CD4-positive, alpha-beta T cell treated with Interleukin-21 for 1 hour (primary cell): ENCODE measurements at regions not wholly inside any gene's neighbourhood (a gene's known extent, or its start where the extent isn't known, plus 50 kb on each side); places are given as distances from the start of the nearest gene placed in this dataset.
"Not testable (repeated sequence)": the region's sequence is repeated elsewhere in the genome, so short reads cannot be mapped to it uniquely, and the experiment has no call there.

ENCODE experiments used
- DNase-seq: peaks from one replicate; pipeline ENCODE4 v3.0.0-alpha.2; 2020

GRCh38 chr4:59630922-59631321, 1569.2 kb upstream of the ADGRL3 start:
- no peak for DNase-seq

- DNase-seq = no peak
Measured at GRCh38 chr4:59637596-59637995, 1562.5 kb upstream of the ADGRL3 start.

GRCh38 chr4:59643682-59644081, 1556.4 kb upstream of the ADGRL3 start:
- no peak for DNase-seq

- no peak for DNase-seq
Measured at GRCh38 chr4:59644765-59645164, 1555.4 kb upstream of the ADGRL3 start.

- no peak for DNase-seq
Measured at GRCh38 chr4:59646082-59646481, 1554.0 kb upstream of the ADGRL3 start.

- DNase-seq = no peak
Measured at GRCh38 chr4:59647011-59647410, 1553.1 kb upstream of the ADGRL3 start.

GRCh38 chr4:59647500-59647899, 1552.6 kb upstream of the ADGRL3 start:
- DNase-seq = no peak

- DNase-seq = no peak
Measured at GRCh38 chr4:59650861-59651260, 1549.3 kb upstream of the ADGRL3 start.

GRCh38 chr4:59655996-59656395, 1544.1 kb upstream of the ADGRL3 start:
- no peak for DNase-seq

GRCh38 chr4:59664771-59665170, 1535.4 kb upstream of the ADGRL3 start:
- no peak for DNase-seq

- no peak for DNase-seq
Measured at GRCh38 chr4:59666645-59667044, 1533.5 kb upstream of the ADGRL3 start.

GRCh38 chr4:59671037-59671436, 1529.1 kb upstream of the ADGRL3 start:
- no peak for DNase-seq

GRCh38 chr4:59676389-59676788, 1523.7 kb upstream of the ADGRL3 start:
- no peak for DNase-seq

- DNase-seq = not testable (repeated sequence)
Measured at GRCh38 chr4:59676992-59677391, 1523.1 kb upstream of the ADGRL3 start.

- no peak for DNase-seq
Measured at GRCh38 chr4:59685626-59686025, 1514.5 kb upstream of the ADGRL3 start.

GRCh38 chr4:59689149-59689548, 1511.0 kb upstream of the ADGRL3 start:
- DNase-seq = no peak

- no peak for DNase-seq
Measured at GRCh38 chr4:59695355-59696053, 1504.6 kb upstream of the ADGRL3 start.

- DNase-seq = no peak
Measured at GRCh38 chr4:59698041-59698440, 1502.1 kb upstream of the ADGRL3 start.

- no peak for DNase-seq
Measured at GRCh38 chr4:59700651-59701050, 1499.5 kb upstream of the ADGRL3 start.

- no peak for DNase-seq
Measured at GRCh38 chr4:59704616-59705015, 1495.5 kb upstream of the ADGRL3 start.

- no peak for DNase-seq
Measured at GRCh38 chr4:59712470-59712869, 1487.7 kb upstream of the ADGRL3 start.

- DNase-seq = not testable (repeated sequence)
Measured at GRCh38 chr4:59724286-59724685, 1475.8 kb upstream of the ADGRL3 start.

GRCh38 chr4:59727745-59728144, 1472.4 kb upstream of the ADGRL3 start:
- no peak for DNase-seq

- no peak for DNase-seq
Measured at GRCh38 chr4:59728496-59728895, 1471.6 kb upstream of the ADGRL3 start.

- DNase-seq = no peak
Measured at GRCh38 chr4:59729321-59729720, 1470.8 kb upstream of the ADGRL3 start.
